T-helper 2 cell treated with Interferon-gamma antibody and Interleukin-4, amounts not matched to agents 5 μg/mL and 100 μg/mL, for 36 hours (primary cell): ENCODE measurements at regions not wholly inside any gene's neighbourhood (a gene's known extent, or its start where the extent isn't known, plus 50 kb on each side); places are given as distances from the start of the nearest gene placed in this dataset.
"Not testable (repeated sequence)": the region's sequence is repeated elsewhere in the genome, so short reads cannot be mapped to it uniquely, and the experiment has no call there.

ENCODE experiments used
- DNase-seq: peaks from one replicate; pipeline ENCODE4 v3.0.0; 2021; ENCODE audit warnings: low spot score
- H3K27ac Mint-ChIP-seq: one replicate; pipeline ENCODE4 v1.8.0; 2021; ENCODE audit warnings: mild to moderate bottlenecking, mixed read lengths
- H3K27me3 Mint-ChIP-seq: one replicate; pipeline ENCODE4 v1.8.0; 2021; ENCODE audit warnings: low read depth, mixed read lengths
- H3K36me3 Mint-ChIP-seq: one replicate; pipeline ENCODE4 v1.8.0; 2021; ENCODE audit warnings: low read depth, mixed read lengths
- H3K4me1 Mint-ChIP-seq: one replicate; pipeline ENCODE4 v1.8.0; 2021; ENCODE audit warnings: low read depth, mixed read lengths
- H3K4me3 Mint-ChIP-seq: one replicate; pipeline ENCODE4 v1.8.0; 2022; ENCODE audit warnings: mild to moderate bottlenecking, moderate library complexity, mixed read lengths
- H3K9me3 Mint-ChIP-seq: one replicate; pipeline ENCODE4 v1.8.0; 2021; ENCODE audit warnings: mixed read lengths

DNA sequence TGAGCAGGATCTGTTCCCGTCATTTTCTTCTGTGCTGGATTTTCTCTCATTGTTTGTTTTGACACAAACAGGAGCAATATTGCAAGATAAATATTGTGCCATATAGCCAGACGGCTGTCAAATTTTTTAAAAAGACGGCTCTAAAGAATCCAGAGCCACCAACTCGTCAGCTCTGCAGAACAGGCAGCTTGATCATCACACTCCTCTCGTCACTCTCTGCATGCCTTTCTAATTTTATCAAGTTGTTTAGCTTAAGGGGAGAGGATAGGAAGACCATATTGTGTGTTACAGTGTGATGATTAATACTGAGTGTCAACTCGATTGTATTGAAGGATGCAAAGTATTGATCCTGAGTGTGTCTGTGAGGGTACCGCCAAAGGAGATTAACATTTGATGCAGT, 562.8 kb downstream of the GALC start:
- DNase-seq, result no peak
- H3K27ac Mint-ChIP-seq, result no peak overlapping the region
- H3K27me3 Mint-ChIP-seq, result no peaks in the 10 kb centered on the region
- H3K4me1 Mint-ChIP-seq, result no peaks in the 10 kb centered on the region
- H3K9me3 Mint-ChIP-seq, result peaks cover 24% of the 10 kb centered on the region
- no peaks in the 10 kb centered on the region for H3K36me3 Mint-ChIP-seq
- H3K4me3 Mint-ChIP-seq, result no peak overlapping the region

DNA sequence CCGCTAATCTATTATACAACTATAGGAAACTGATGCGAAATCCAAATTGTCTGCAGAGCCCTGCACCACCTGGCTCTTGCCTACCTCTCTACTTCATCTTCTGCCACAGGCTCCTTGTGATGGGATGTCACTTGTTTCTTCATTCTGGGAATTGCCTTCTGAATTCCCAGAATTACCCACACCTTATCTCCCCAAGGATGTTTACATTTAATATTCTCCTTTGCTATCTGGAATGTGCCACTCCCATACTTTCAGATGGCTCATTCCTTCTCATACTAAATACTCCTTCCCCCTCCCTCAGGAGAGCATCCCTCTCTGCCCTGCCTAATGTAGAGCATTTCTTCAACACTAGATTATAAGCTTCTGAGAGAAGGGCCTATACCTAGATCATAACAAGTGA, 573.1 kb downstream of the GALC start:
- Mint-ChIP-seq H3K27me3 (no peaks in the 10 kb centered on the region), H3K4me1 (no peaks in the 10 kb centered on the region), H3K27ac (no peak overlapping the region), H3K9me3 (peaks cover 22% of the 10 kb centered on the region), H3K4me3 (no peak overlapping the region), H3K36me3 (no peaks in the 10 kb centered on the region)
- no peak for DNase-seq

DNA sequence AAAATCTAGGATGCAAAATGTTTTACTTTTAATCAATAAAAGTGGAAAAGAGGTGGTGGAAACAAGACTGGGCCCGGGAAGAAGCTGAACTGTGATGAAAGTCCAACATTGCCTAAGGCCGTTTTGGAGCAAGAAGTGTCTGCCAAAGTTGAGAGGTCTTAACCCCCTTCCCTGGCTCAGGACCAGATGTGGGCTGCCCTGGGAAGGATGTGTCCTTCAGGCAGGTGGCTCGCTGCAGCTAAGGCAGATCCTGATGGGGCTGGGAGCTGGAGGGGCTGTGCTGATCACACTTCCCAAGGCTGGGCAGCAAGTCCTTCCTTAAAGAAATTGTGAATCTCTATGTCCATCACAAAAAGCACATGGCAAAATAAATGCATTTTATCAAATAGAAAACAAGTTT, 581.6 kb downstream of the GALC start:
- Mint-ChIP-seq H3K27ac (no peak overlapping the region), H3K4me3 (no peak overlapping the region), H3K9me3 (peaks cover 14% of the 10 kb centered on the region), H3K27me3 (no peaks in the 10 kb centered on the region), H3K36me3 (no peaks in the 10 kb centered on the region), H3K4me1 (no peaks in the 10 kb centered on the region)
- no peak for DNase-seq

DNA sequence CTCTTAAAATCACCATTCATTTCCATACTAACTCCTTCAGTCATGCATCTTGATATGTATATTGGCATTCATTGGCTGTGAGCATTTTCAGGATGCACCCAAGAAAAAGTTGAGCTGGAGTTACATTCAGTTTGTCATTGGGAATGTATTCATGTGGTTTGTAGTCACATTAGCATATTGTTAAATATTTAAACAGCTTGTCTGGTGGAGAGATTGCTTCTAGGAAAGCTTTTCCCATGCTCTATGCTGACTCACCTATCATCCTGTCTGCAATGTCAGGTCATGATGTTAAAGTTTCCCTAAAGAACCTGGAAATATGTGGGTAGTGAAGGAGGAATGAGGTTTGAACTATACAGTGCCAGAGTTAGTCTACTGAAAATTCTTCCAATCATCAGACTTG, 583.6 kb downstream of the GALC start:
- no peaks in the 10 kb centered on the region for H3K27me3 Mint-ChIP-seq
- peaks cover 13% of the 10 kb centered on the region for H3K9me3 Mint-ChIP-seq
- H3K4me3 Mint-ChIP-seq, result no peak overlapping the region
- no peak overlapping the region for H3K27ac Mint-ChIP-seq
- DNase-seq, result no peak
- no peaks in the 10 kb centered on the region for H3K4me1 Mint-ChIP-seq
- H3K36me3 Mint-ChIP-seq, result no peaks in the 10 kb centered on the region

DNA sequence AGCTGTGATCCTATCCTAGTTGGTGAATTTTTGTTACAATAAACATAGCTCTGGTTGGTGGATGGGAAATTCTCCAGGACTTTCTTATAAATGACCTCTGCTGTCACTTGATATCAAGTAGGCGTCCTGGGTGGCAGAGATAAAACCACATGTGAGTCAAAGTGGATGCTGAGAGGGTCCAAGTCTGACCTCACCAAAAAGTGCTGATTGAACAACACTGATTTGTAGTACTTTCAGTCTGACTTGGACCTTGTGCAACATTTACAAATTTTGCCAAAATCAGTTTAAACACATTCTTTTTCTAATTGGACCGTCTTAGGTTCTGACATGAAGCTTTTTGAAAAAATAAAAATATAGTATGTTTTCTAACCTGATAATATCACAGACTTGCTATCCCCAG, 585.6 kb downstream of the GALC start:
- H3K27me3 Mint-ChIP-seq, result no peaks in the 10 kb centered on the region
- H3K4me1 Mint-ChIP-seq, result no peaks in the 10 kb centered on the region
- H3K36me3 Mint-ChIP-seq, result no peaks in the 10 kb centered on the region
- no peak overlapping the region for H3K4me3 Mint-ChIP-seq
- peaks cover 13% of the 10 kb centered on the region for H3K9me3 Mint-ChIP-seq
- DNase-seq, result no peak
- no peak overlapping the region for H3K27ac Mint-ChIP-seq

DNA sequence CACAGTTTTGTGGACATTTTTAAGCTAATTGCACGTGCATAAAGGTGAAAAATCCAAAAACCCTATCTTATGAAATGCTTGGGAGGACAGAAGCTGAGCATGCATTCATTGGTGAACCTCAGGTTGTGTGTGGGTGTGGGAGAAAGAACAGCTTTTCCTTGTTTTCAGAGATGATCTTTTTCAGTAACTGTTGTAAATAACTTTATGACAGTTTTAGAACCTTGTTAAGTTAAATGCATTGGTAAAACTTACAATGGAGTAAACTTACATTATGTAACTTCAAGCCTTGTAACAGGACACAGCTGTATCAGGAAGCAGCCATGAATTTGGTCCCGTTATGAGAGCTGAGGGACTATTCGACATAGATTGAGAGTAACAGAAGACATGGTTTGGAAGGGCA, 587.4 kb downstream of the GALC start:
- Mint-ChIP-seq H3K36me3 (no peaks in the 10 kb centered on the region), H3K27me3 (no peaks in the 10 kb centered on the region), H3K4me3 (no peak overlapping the region), H3K9me3 (peaks cover 13% of the 10 kb centered on the region), H3K27ac (no peak overlapping the region), H3K4me1 (no peaks in the 10 kb centered on the region)
- no peak for DNase-seq

DNA sequence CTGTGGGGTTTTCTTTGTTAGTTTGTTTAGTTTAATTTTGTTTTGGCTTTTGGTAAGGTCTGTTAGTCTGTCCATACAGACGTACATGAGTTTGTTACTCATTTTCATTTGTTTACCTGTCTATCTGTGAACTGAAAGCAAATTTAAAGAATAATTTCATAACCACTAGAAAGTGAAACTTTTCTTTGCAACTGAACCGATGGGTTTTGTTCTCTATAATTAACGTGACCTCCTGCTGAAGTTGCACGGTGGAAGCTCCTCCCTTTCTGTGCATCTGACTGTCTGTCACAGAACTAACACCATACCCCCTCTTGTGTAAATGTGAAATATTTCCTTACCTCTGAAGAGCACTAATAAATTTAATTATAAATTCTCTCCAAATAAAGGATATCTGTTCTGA, 595.5 kb downstream of the GALC start:
- DNase-seq, result no peak
- Mint-ChIP-seq H3K4me3 (no peak overlapping the region), H3K27ac (no peak overlapping the region), H3K27me3 (no peaks in the 10 kb centered on the region), H3K36me3 (no peaks in the 10 kb centered on the region), H3K4me1 (no peaks in the 10 kb centered on the region), H3K9me3 (peaks cover 3% of the 10 kb centered on the region)

DNA sequence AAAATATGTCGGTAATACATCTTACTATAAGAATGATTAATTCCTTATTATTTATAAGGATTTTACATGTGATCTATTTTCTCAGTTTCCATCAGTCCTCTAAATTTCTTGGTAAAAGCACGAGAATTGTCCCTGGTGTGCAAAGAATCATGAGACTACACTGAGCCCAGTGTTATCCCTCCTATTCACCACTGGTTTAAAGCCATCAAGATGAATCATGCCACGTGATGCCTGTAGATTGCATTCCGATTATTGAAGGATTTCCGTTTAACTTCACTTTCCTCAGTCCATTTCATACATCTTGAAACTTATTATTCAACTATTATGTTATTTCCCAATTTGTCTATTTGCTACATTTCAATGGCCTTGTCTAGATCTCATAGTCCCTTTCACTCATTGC, 601.9 kb downstream of the GALC start:
- no peak overlapping the region for H3K4me3 Mint-ChIP-seq
- peaks cover 16% of the 10 kb centered on the region for H3K9me3 Mint-ChIP-seq
- no peaks in the 10 kb centered on the region for H3K36me3 Mint-ChIP-seq
- no peaks in the 10 kb centered on the region for H3K27me3 Mint-ChIP-seq
- H3K4me1 Mint-ChIP-seq, result no peaks in the 10 kb centered on the region
- DNase-seq, result no peak
- H3K27ac Mint-ChIP-seq, result no peak overlapping the region

DNA sequence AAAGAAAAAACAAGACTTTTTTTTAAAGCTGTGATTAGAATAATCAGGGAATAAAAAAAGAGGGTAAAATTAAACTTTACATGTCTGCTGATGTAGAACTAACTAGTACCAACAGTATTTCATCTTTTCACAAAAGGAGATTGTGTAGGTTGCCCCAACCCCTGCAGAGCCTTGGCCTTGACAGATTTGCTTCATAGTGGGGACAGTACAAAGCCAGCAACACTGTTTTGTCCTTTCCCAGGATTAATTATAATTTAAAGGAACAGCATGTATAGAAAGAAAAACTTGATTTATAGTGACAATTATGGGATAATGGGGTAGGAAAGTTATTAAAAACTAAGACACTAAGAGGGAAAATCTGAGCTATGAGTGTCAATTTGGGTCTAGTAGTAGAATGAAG, 604.0 kb downstream of the GALC start:
- H3K9me3 Mint-ChIP-seq, result peaks cover 15% of the 10 kb centered on the region
- no peak for DNase-seq
- no peak overlapping the region for H3K4me3 Mint-ChIP-seq
- H3K4me1 Mint-ChIP-seq, result no peaks in the 10 kb centered on the region
- H3K36me3 Mint-ChIP-seq, result no peaks in the 10 kb centered on the region
- H3K27ac Mint-ChIP-seq, result no peak overlapping the region
- no peaks in the 10 kb centered on the region for H3K27me3 Mint-ChIP-seq

DNA sequence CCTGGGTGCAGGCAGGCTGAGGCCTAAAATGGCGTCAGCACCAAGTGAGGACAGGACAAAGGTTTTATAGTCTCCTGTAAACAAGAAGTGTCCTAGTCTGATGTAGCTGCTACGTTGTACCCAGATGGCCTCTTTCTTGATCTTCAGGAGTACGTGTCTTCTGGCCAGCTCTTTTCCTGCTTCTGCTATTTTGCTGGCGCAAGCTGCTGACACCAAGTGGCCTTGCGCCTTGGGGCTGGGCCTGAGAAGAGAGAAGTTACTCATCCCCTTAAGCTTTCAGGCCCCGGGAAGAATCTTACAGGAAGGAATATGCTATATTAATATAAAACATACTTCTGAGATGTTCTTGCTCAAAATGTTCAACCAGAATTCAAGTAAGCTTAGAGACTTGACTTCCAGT, 605.2 kb downstream of the GALC start:
- no peak overlapping the region for H3K27ac Mint-ChIP-seq
- DNase-seq, result no peak
- H3K4me3 Mint-ChIP-seq, result no peak overlapping the region
- H3K27me3 Mint-ChIP-seq, result no peaks in the 10 kb centered on the region
- peaks cover 25% of the 10 kb centered on the region for H3K9me3 Mint-ChIP-seq
- H3K36me3 Mint-ChIP-seq, result no peaks in the 10 kb centered on the region
- no peaks in the 10 kb centered on the region for H3K4me1 Mint-ChIP-seq

DNA sequence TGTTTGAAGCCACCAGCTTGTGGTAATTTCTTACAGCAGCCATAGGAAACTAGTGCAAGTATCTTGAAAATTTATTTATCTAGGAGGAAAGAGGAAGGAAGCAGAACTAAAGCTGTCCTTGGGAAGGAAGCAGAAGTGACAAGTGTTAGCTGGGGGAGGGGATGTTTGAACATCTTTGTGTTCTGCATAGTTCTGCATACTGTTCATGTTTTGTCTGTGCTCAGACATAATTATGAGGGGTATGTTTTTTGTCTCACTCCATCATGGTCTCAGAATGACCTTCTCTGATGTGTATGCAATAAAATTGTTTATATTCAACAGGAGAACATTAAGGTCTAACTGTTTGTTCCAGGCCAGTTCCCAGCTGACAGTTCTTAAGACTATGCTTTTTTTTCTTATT, 606.5 kb downstream of the GALC start:
- H3K9me3 Mint-ChIP-seq, result peaks cover 31% of the 10 kb centered on the region
- H3K4me3 Mint-ChIP-seq, result no peak overlapping the region
- H3K27me3 Mint-ChIP-seq, result no peaks in the 10 kb centered on the region
- DNase-seq, result no peak
- no peaks in the 10 kb centered on the region for H3K4me1 Mint-ChIP-seq
- no peak overlapping the region for H3K27ac Mint-ChIP-seq
- no peaks in the 10 kb centered on the region for H3K36me3 Mint-ChIP-seq

DNA sequence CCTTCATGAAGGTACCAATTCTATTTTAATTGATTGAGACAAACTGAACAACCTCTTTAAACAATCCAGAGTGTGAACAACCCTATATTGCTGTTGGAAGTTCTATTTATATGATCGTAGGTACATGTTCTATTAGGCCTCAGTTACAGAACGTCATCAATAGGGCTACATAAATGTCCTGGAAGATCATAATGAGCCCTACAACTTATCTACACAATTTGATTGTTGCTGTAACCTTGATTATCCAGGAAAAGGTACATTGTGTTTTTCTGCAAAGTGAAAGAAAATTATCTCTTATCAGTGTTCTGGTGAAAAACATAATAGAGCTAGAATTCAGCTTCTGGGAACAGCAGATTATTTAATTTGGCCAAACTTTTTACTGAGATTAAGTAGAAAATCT, 612.9 kb downstream of the GALC start:
- Mint-ChIP-seq H3K27me3 (no peaks in the 10 kb centered on the region), H3K36me3 (no peaks in the 10 kb centered on the region), H3K9me3 (peaks cover 29% of the 10 kb centered on the region), H3K27ac (no peak overlapping the region), H3K4me3 (no peak overlapping the region), H3K4me1 (no peaks in the 10 kb centered on the region)
- DNase-seq, result no peak

DNA sequence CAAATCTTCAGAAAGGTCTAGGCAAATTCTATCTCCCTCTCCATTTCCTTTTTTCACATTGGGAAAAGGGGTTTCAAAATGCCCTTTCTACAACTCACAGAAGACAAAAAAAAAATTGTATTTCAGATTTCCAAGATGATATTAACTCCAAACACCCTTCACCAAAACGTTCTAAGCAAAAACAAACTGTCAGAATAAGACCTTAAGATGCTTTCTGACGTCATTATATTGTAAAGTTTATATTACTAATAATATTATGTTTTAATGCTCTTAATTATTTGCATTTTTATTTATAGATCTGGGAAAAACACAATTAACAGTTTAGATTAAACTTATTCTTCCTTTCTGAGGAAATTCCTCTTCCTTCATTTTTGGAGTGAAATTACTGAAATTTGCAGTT, 624.2 kb downstream of the GALC start:
- no peaks in the 10 kb centered on the region for H3K4me1 Mint-ChIP-seq
- H3K27ac Mint-ChIP-seq, result no peak overlapping the region
- H3K27me3 Mint-ChIP-seq, result no peaks in the 10 kb centered on the region
- H3K4me3 Mint-ChIP-seq, result no peak overlapping the region
- H3K9me3 Mint-ChIP-seq, result peaks cover 21% of the 10 kb centered on the region
- DNase-seq, result no peak
- H3K36me3 Mint-ChIP-seq, result no peaks in the 10 kb centered on the region

DNA sequence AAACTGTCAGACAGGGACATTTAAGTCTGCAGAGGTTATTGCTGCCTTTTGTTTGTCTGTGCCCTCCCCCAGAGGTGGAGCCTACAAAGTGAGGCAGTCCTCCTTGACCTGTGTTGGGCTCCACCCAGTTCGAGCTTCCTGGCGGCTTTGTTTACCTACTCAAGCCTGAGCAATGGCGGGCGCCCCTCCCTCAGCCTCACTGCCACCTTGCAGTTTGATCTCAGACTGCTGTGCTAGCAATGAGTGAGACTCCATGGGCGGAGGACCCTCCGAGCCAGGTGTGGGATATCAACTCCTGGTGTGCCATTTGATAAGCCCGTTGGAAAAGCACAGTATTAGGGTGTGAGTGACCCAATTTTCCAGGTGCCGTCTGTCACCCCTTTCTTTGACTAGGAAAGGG, 632.7 kb downstream of the GALC start:
- peaks cover 18% of the 10 kb centered on the region for H3K9me3 Mint-ChIP-seq
- not testable (repeated sequence) for H3K4me3 Mint-ChIP-seq, H3K4me1 Mint-ChIP-seq, H3K27me3 Mint-ChIP-seq, H3K27ac Mint-ChIP-seq, DNase-seq, H3K36me3 Mint-ChIP-seq

DNA sequence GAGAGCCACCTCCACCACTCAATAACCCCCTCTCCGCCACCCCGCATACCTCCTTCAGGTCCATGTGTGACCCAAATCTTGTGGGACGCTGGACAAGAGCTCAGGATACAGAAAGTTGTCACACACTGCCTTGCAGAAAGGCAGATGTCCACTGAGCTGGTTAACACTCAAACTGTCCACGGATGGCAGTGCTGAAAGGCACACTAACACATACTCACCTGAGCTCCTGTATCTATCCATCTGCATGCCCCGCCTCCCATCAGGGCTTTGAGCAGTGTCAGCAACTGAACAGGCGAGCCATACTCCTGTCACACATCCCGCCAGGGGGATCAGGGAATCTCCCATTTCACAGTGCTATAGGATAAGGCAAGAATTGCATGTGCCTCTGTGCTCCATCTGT, 642.0 kb downstream of the GALC start:
- DNase-seq, result no peak
- H3K27me3 Mint-ChIP-seq, result no peaks in the 10 kb centered on the region
- H3K4me1 Mint-ChIP-seq, result no peaks in the 10 kb centered on the region
- H3K4me3 Mint-ChIP-seq, result no peak overlapping the region
- H3K27ac Mint-ChIP-seq, result no peak overlapping the region
- H3K9me3 Mint-ChIP-seq, result peaks cover 16% of the 10 kb centered on the region
- no peaks in the 10 kb centered on the region for H3K36me3 Mint-ChIP-seq

DNA sequence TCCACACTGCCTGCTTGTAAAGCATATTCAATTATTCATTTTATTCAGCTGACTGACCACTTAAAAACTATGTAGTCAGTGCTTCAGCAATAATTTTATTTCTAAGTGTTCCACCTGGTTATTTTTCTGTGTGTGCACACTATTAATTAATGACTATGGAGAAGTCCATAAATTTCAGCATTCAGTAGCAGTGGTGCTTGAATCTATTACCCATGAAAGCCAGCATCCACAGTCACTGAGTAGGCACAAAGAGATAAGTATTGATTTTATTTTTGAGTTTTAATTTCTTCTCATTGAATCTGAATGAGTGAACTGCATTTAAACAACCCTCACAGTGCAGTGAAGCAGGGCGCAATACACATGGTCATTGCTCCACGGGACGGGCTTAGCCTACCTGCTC, 643.1 kb downstream of the GALC start:
- no peaks in the 10 kb centered on the region for H3K36me3 Mint-ChIP-seq
- H3K9me3 Mint-ChIP-seq, result peaks cover 16% of the 10 kb centered on the region
- no peaks in the 10 kb centered on the region for H3K27me3 Mint-ChIP-seq
- no peak overlapping the region for H3K4me3 Mint-ChIP-seq
- no peak for DNase-seq
- no peak overlapping the region for H3K27ac Mint-ChIP-seq
- H3K4me1 Mint-ChIP-seq, result no peaks in the 10 kb centered on the region
